Central memory CD8-positive, alpha-beta T cell (primary cell): ENCODE measurements at regions not wholly inside any gene's neighbourhood (a gene's known extent, or its start where the extent isn't known, plus 50 kb on each side); places are given as distances from the start of the nearest gene placed in this dataset.
A peak's percentile ranks its signal among the peaks of the same experiment; 100 is the strongest.
"Not testable (repeated sequence)": the region's sequence is repeated elsewhere in the genome, so short reads cannot be mapped to it uniquely, and the experiment has no call there.

ENCODE experiments used
- ATAC-seq: fragments of 150-1000 bp; cut with Tn5 transposase; replicated peaks from 2 replicates; pipeline ENCODE4 v1.10.0; 2022; ENCODE audit warnings: mild to moderate bottlenecking, moderate FRiP score, moderate number of reproducible peaks; ENCODE audit not compliant: poor library complexity, severe bottlenecking; ENCODE audit errors: extremely low read depth
- DNase-seq, 2 donors: peaks; one replicate each; pipeline ENCODE4 v3.0.0; 2021; ENCODE audit warnings: low spot score in 2 of 2
- H3K27ac Mint-ChIP-seq: one replicate; pipeline ENCODE4 v1.8.0; 2022; ENCODE audit warnings: low read depth, mild to moderate bottlenecking, moderate library complexity, mixed read lengths
- H3K27me3 Mint-ChIP-seq: one replicate; pipeline ENCODE4 v1.8.0; 2022; ENCODE audit warnings: mixed read lengths
- H3K36me3 Mint-ChIP-seq: one replicate; pipeline ENCODE4 v1.8.0; 2022; ENCODE audit warnings: mild to moderate bottlenecking, moderate library complexity, mixed read lengths; ENCODE audit not compliant: insufficient read depth
- H3K4me1 Mint-ChIP-seq: one replicate; pipeline ENCODE4 v1.8.0; 2022; ENCODE audit warnings: mixed read lengths
- H3K4me3 Mint-ChIP-seq: one replicate; pipeline ENCODE4 v1.8.0; 2022; ENCODE audit warnings: mild to moderate bottlenecking, moderate library complexity, mixed read lengths
- H3K9me3 Mint-ChIP-seq: one replicate; pipeline ENCODE4 v1.8.0; 2022; ENCODE audit warnings: mixed read lengths

- ATAC-seq: no peak
- H3K27me3 Mint-ChIP-seq: peaks cover 31% of the 10 kb centered on the region
- no peak for DNase-seq
- peaks cover 5% of the 10 kb centered on the region for H3K9me3 Mint-ChIP-seq
- H3K36me3 Mint-ChIP-seq: no peaks in the 10 kb centered on the region
- H3K4me3 Mint-ChIP-seq: no peak overlapping the region
- H3K27ac Mint-ChIP-seq: no peak overlapping the region
- no peaks in the 10 kb centered on the region for H3K4me1 Mint-ChIP-seq
Observed at GRCh38 chr12:131363841-131364495, 346.9 kb upstream of the SFSWAP start.

- Mint-ChIP-seq H3K9me3 (peaks cover 5% of the 10 kb centered on the region), H3K36me3 (no peaks in the 10 kb centered on the region), H3K4me3 (no peak overlapping the region), H3K27ac (no peak overlapping the region), H3K4me1 (no peaks in the 10 kb centered on the region), H3K27me3 (peaks cover 25% of the 10 kb centered on the region)
- ATAC-seq (no peak), DNase-seq (no peak)
Observed at GRCh38 chr12:131364903-131365820, 345.7 kb upstream of the SFSWAP start.

DNA sequence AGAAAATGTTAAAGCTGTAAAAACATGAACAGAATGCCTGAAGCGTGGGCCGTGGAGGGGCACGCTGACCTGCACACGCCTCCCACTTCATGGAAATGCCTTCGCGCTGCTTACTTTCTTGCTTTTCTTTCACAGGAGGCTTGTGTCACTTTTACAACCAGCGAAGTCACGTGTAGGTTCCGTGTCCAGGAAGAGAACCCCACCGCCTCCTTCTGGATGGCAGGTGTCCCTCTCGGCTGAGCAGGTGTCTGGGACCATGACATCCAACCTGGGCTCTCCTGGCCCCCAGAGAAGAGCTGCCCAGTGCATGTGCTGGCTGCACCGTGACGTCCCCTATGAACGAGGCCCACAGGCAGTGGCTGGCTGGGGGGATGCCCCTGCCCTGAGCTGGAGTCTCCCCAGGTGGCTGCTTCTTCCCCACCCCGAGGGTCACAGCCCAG is 345.0 kb upstream of the SFSWAP start:
- Mint-ChIP-seq H3K4me3 (no peak overlapping the region), H3K36me3 (no peaks in the 10 kb centered on the region), H3K4me1 (no peaks in the 10 kb centered on the region), H3K27me3 (peaks cover 21% of the 10 kb centered on the region), H3K27ac (no peak overlapping the region), H3K9me3 (peaks cover 5% of the 10 kb centered on the region)
- no peak for DNase-seq
- no peak for ATAC-seq

- Mint-ChIP-seq H3K4me3 (no peak overlapping the region), H3K36me3 (no peaks in the 10 kb centered on the region), H3K27ac (no peak overlapping the region), H3K4me1 (no peaks in the 10 kb centered on the region), H3K27me3 (peaks cover 16% of the 10 kb centered on the region), H3K9me3 (peaks cover 5% of the 10 kb centered on the region)
- ATAC-seq (no peak), DNase-seq (no peak)
Observed at GRCh38 chr12:131366261-131366871, 344.5 kb upstream of the SFSWAP start.

- H3K27me3 Mint-ChIP-seq: peaks cover 11% of the 10 kb centered on the region
- not testable (repeated sequence) for H3K27ac Mint-ChIP-seq, H3K4me1 Mint-ChIP-seq, H3K9me3 Mint-ChIP-seq, H3K4me3 Mint-ChIP-seq, DNase-seq, H3K36me3 Mint-ChIP-seq, ATAC-seq
Observed at GRCh38 chr12:131367067-131367982, 343.6 kb upstream of the SFSWAP start.

DNA sequence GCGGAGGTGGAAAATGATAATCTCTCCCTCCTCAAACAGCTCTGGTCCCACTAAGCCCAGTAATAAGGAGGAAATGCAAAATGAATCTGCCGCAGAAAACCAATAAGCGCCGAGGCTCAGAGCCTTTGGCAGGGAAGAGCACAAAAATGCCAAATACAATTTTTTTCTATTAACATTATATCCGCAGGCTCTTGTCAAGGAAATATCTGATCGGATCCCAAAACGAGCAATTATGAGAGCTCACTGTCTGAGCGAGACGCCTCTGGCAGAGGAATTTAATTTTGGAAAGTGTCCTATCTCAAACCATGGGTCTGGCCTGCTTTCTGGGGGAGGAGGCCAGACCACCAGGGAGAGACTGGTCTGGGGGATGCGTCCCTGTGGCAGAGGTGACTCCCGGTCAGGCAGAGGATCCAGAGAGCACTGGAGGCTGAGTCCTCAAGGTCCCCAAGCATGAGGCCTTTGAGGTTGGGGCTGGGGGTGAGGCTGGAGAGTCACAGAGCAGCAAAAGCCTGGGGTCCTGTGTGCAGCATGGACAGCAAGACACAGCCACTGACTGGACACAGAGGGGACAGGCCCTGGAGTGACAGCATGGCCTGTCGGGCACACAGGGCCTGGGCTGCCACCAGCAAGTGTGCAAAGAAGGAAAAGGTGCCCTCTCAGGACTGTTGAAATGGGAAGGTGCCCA is 342.8 kb upstream of the SFSWAP start:
- Mint-ChIP-seq H3K27ac (no peak overlapping the region), H3K36me3 (no peaks in the 10 kb centered on the region), H3K4me1 (no peaks in the 10 kb centered on the region), H3K4me3 (no peak overlapping the region), H3K9me3 (peaks cover 1% of the 10 kb centered on the region), H3K27me3 (peaks cover 11% of the 10 kb centered on the region)
- DNase-seq: no peak
- ATAC-seq: no peak

- no peaks in the 10 kb centered on the region for H3K36me3 Mint-ChIP-seq
- H3K27me3 Mint-ChIP-seq: peaks cover 11% of the 10 kb centered on the region
- peak; percentile 28 for ATAC-seq
- H3K27ac Mint-ChIP-seq: no peak overlapping the region
- no peaks in the 10 kb centered on the region for H3K4me1 Mint-ChIP-seq
- no peak for DNase-seq
- no peak overlapping the region for H3K4me3 Mint-ChIP-seq
- H3K9me3 Mint-ChIP-seq: no peaks in the 10 kb centered on the region
Observed at GRCh38 chr12:131368668-131369071, 342.2 kb upstream of the SFSWAP start.

DNA sequence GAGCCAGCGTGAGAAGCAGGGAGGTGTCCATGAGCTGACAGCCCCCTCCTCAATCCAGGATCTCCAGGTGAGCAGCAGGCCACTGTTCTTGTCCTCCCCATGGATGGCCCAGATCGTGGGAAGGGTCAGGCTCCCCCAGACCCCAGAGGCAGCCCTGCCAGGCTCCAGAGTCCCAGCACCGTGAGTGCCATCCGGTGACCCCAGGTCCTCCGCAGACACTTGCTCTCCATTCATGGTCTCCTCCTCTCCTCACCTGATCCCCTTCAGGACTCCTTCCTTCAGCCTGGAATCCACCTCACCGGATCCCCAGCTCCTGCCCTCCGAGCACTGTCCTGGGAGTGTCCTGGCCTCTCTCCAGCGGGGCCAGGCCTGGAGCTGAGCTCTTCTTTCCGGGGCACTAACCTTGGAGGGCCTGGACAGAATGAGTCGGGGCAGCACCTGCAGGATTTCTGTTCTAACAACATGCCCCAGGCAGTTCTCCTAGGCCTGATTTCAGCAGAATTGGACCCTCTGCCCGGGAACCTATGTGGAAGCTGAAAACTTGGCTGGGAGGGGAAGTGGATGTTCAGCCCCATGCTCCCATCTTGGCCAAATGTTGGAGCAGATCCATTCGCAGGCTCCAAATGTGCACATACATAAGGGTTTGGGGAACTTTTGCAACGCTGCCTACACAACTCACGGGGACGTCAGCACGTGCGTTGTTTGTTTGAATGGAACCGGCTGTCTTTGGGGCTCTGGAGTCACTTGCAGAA is 341.6 kb upstream of the SFSWAP start:
- peaks cover 11% of the 10 kb centered on the region for H3K27me3 Mint-ChIP-seq
- ATAC-seq (no peak), DNase-seq (no peak)
- H3K4me3 Mint-ChIP-seq: no peak overlapping the region
- H3K36me3 Mint-ChIP-seq: no peaks in the 10 kb centered on the region
- H3K27ac Mint-ChIP-seq: no peak overlapping the region
- no peaks in the 10 kb centered on the region for H3K4me1 Mint-ChIP-seq
- H3K9me3 Mint-ChIP-seq: no peaks in the 10 kb centered on the region

DNA sequence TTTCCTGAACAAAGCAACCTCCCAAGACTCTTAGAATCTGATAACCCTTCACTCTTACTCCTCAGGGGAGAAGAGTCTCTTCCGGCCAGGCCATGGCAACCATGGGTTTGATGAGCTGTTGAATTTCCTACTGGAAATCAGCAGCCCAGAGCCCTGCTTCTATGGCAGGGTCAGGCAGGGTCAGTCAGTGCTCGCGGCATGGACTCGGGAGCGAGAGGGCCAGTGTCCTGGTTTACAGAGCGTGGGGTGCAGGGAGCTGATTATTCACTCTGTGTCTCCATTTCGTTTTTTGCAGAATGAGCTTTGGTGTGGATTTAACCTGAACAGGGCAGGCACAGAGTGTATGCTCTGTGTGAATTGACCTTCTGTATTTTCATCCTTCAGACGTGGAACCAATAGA is 340.6 kb upstream of the SFSWAP start:
- Mint-ChIP-seq H3K27me3 (peaks cover 3% of the 10 kb centered on the region), H3K4me3 (no peak overlapping the region)

DNA sequence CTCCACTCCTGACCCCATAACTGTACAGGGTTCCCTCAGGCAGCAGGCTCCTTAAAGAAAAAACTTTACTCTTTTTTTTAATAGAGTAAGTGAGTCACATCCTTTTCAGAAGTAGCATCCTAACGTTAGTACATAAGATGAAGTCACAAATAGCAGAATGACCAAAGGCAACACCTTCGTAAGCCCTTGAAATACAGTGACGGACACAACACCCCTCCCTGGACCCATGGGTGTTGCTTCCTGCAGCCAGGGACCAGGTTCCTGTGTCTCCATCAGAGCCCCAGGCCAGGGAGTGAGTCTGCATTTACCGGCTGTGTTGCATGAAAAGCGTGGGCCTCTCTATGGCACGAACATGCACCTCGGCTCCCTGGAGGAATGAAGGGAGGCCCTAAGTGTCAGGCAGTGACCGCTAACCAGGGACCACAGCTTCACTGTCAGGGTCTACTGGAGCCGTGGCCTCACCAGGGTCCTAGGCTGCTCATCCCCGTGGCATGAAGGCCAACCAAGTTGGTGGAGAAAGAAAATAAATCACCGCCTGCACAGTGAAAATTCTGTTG is 340.0 kb upstream of the SFSWAP start:
- H3K27me3 Mint-ChIP-seq: no peaks in the 10 kb centered on the region
- H3K9me3 Mint-ChIP-seq: no peaks in the 10 kb centered on the region
- H3K27ac Mint-ChIP-seq: no peak overlapping the region
- H3K4me3 Mint-ChIP-seq: no peak overlapping the region
- H3K36me3 Mint-ChIP-seq: no peaks in the 10 kb centered on the region
- no peak for ATAC-seq
- DNase-seq: no peak
- no peaks in the 10 kb centered on the region for H3K4me1 Mint-ChIP-seq

More for the DNA sequence above, 340.6 kb upstream of the SFSWAP start:
- Mint-ChIP-seq H3K4me1 (no peaks in the 10 kb centered on the region), H3K9me3 (no peaks in the 10 kb centered on the region), H3K36me3 (no peaks in the 10 kb centered on the region), H3K27ac (no peak overlapping the region)
- DNase-seq: no peak
- no peak for ATAC-seq
